GM23338 (cell line): ENCODE measurements at regions not wholly inside any gene's neighbourhood (a gene's known extent, or its start where the extent isn't known, plus 50 kb on each side); places are given as distances from the start of the nearest gene placed in this dataset.

ENCODE experiments used
- ATAC-seq: fragments of 200-7000 bp; cut with Tn5 transposase; 3 replicates; pipeline ENCODE4 v1.9.1; 2020
- DNase-seq: peaks from one replicate; pipeline ENCODE4 v3.0.0-alpha.2; 2015; ENCODE audit warnings: low spot score
- H2AFZ ChIP-seq: fragments of 200-600 bp; sonication (generic); 2 replicates; pipeline ENCODE4 v1.8.0; 2016; ENCODE audit warnings: antibody characterized with exemption, mild to moderate bottlenecking, moderate library complexity
- H3F3A ChIP-seq: fragments of 200-600 bp; sonication (generic); replicated peaks from 2 replicates; pipeline ENCODE4 v1.8.0; 2017; ENCODE audit warnings: antibody characterized with exemption, mixed run types, low read depth
- H3K27ac ChIP-seq: fragments of 200-600 bp; sonication (generic); 2 replicates; pipeline ENCODE4 v1.6.1; 2016; ENCODE audit warnings: low read depth
- H3K27me3 ChIP-seq: fragments of 200-600 bp; sonication (generic); 2 replicates; pipeline ENCODE4 v1.8.0; 2016; ENCODE audit warnings: mild to moderate bottlenecking, mixed run types, moderate library complexity; ENCODE audit not compliant: insufficient read depth
- H3K36me3 ChIP-seq: fragments of 200-600 bp; sonication (generic); 2 replicates; pipeline ENCODE4 v1.8.0; 2016; ENCODE audit warnings: mild to moderate bottlenecking; ENCODE audit not compliant: insufficient read depth
- H3K4me1 ChIP-seq: fragments of 200-600 bp; sonication (generic); 2 replicates; pipeline ENCODE4 v1.8.0; 2016; ENCODE audit warnings: mild to moderate bottlenecking, moderate library complexity; ENCODE audit not compliant: insufficient read depth
- H3K4me2 ChIP-seq: fragments of 200-600 bp; sonication (generic); 2 replicates; pipeline ENCODE4 v1.7.1; 2017; ENCODE audit warnings: mixed run types
- H3K4me3 ChIP-seq: fragments of 200-600 bp; sonication (generic); 2 replicates; pipeline ENCODE4 v1.6.1; 2016; ENCODE audit warnings: mixed run types
- H3K79me2 ChIP-seq: fragments of 200-600 bp; sonication (generic); replicated peaks from 2 replicates; pipeline ENCODE4 v1.8.0; 2017; ENCODE audit warnings: mild to moderate bottlenecking; ENCODE audit not compliant: insufficient read depth
- H3K9me2 ChIP-seq: fragments of 200-600 bp; sonication (generic); 2 replicates; pipeline ENCODE4 v1.8.0; 2017; ENCODE audit not compliant: insufficient read depth
- H4K20me1 ChIP-seq: fragments of 200-600 bp; sonication (generic); replicated peaks from 2 replicates; pipeline ENCODE4 v1.8.0; 2017; ENCODE audit warnings: mild to moderate bottlenecking; ENCODE audit not compliant: insufficient read depth
- H3K27ac Mint-ChIP-seq: 2 replicates; pipeline ENCODE4 v1.8.0; 2020; ENCODE audit warnings: inconsistent platforms, mild to moderate bottlenecking, moderate library complexity, mixed read lengths
- H3K27me3 Mint-ChIP-seq: 3 replicates; pipeline ENCODE4 v1.8.0; 2022; ENCODE audit warnings: low read depth, mild to moderate bottlenecking, moderate library complexity, mixed read lengths, inconsistent platforms; ENCODE audit not compliant: insufficient read depth, poor library complexity
- H3K36me3 Mint-ChIP-seq: 3 replicates; pipeline ENCODE4 v1.8.0; 2021; ENCODE audit warnings: low read depth, mild to moderate bottlenecking, inconsistent platforms, moderate library complexity, mixed read lengths
- H3K4me1 Mint-ChIP-seq: 3 replicates; pipeline ENCODE4 v1.8.0; 2020; ENCODE audit warnings: mild to moderate bottlenecking, inconsistent platforms, mixed read lengths
- H3K4me3 Mint-ChIP-seq: 3 replicates; pipeline ENCODE4 v1.8.0; 2021; ENCODE audit warnings: moderate library complexity, mild to moderate bottlenecking, inconsistent platforms, mixed read lengths
- H3K9me3 Mint-ChIP-seq: 3 replicates; pipeline ENCODE4 v1.8.0; 2020; ENCODE audit warnings: moderate library complexity, mild to moderate bottlenecking, inconsistent platforms, mixed read lengths
- CREB1 ChIP-seq: fragments of 250-450 bp; sonication (Bioruptor Pico); IDR thresholded peaks from 2 replicates; pipeline ENCODE4 v1.5.0; 2020; ENCODE audit warnings: low read depth, mild to moderate bottlenecking, moderate library complexity
- CTCF ChIP-seq, 2 experiments: fragments of 200-600 bp in 1 of 2; sonication (generic) in 1 of 2; conservative IDR thresholded peaks; 2 replicates each; pipeline versions ENCODE4 v1.5.1 to v1.6.1; 2016 to 2017; ENCODE audit warnings: antibody characterized with exemption in 2 of 2, low read depth in 2 of 2, mild to moderate bottlenecking in 2 of 2, moderate library complexity in 1 of 2
- EZH2phosphoT487 ChIP-seq: fragments of 200-600 bp; sonication (generic); IDR thresholded peaks from one replicate; pipeline ENCODE4 v1.8.1; 2018; ENCODE audit warnings: antibody characterized with exemption; ENCODE audit not compliant: unreplicated experiment
- JUNB ChIP-seq: IDR thresholded peaks from one replicate; pipeline ENCODE4 v1.6.1; 2016; ENCODE audit warnings: antibody characterized with exemption; ENCODE audit not compliant: unreplicated experiment
- NANOG ChIP-seq: IDR thresholded peaks from 2 replicates; pipeline ENCODE4 v1.6.1; 2016; ENCODE audit warnings: antibody characterized with exemption, borderline replicate concordance
- POLR2AphosphoS5 ChIP-seq: IDR thresholded peaks from 2 replicates; pipeline ENCODE4 v1.6.1; 2016; ENCODE audit warnings: antibody characterized with exemption, low read depth
- REST ChIP-seq: IDR thresholded peaks from one replicate; pipeline ENCODE4 v1.6.1; 2018; ENCODE audit warnings: antibody characterized with exemption; ENCODE audit not compliant: unreplicated experiment
- ZNF114 ChIP-seq: fragments of 250-450 bp; sonication (Bioruptor Pico); IDR thresholded peaks from 2 replicates; pipeline ENCODE4 v1.5.0; 2020; ENCODE audit warnings: mild to moderate bottlenecking, moderate library complexity
- ZNF331 ChIP-seq: fragments of 250-450 bp; sonication (Bioruptor Pico); IDR thresholded peaks from 2 replicates; pipeline ENCODE4 v1.5.0; 2020; ENCODE audit warnings: low read depth, mild to moderate bottlenecking, moderate library complexity
- TF ChIP-seq, protein P1 (sequence below): IDR thresholded peaks from 2 replicates; pipeline ENCODE4 v1.6.1; 2016; ENCODE audit warnings: antibody characterized with exemption

GRCh38 chr3:152157337-152157736, 111.4 kb upstream of the MBNL1 start (continued):
- TF ChIP-seq, protein P1, sequence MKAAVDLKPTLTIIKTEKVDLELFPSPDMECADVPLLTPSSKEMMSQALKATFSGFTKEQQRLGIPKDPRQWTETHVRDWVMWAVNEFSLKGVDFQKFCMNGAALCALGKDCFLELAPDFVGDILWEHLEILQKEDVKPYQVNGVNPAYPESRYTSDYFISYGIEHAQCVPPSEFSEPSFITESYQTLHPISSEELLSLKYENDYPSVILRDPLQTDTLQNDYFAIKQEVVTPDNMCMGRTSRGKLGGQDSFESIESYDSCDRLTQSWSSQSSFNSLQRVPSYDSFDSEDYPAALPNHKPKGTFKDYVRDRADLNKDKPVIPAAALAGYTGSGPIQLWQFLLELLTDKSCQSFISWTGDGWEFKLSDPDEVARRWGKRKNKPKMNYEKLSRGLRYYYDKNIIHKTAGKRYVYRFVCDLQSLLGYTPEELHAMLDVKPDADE: no peak
- no peak for TF ChIP-seq REST
- TF ChIP-seq JUNB: no peak
- no peak for TF ChIP-seq EZH2phosphoT487
- TF ChIP-seq POLR2AphosphoS5: no peak
- TF ChIP-seq NANOG: no peak
- no peak for TF ChIP-seq CREB1 (CRISPR knock-in tag)
- TF ChIP-seq ZNF331 (CRISPR knock-in tag): no peak
- no peak for TF ChIP-seq CTCF (conservative IDR thresholded peaks at IDR 0.05; ENCODE audit: low read depth in 2 of 2)

DNA sequence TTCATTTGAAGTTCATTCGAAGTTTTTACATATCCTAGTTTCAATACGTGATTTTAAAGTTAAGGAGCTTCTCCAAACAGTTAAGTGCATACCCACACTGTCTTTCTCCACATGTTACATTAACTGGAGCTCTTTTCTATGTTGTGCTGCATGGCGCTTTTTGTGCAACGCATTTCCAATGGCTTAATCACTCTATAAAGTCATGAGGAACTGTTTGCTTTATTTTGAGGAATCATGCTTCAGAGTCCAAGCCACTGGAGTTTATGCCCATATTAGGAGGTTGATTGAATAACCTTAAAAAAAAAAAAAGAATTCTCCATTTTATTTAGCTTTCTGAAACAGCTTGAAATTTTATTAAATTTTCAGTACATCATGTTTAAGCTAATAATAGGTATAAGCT, 109.4 kb upstream of the MBNL1 start:
- Histone ChIP-seq H3K27ac (no peak overlapping the region), H3F3A (no peaks in the 10 kb centered on the region), H3K4me3 (no peak overlapping the region), H3K4me1 (no peaks in the 10 kb centered on the region), H3K79me2 (no peaks in the 10 kb centered on the region), H3K9me2 (no peaks in the 10 kb centered on the region), H4K20me1 (no peaks in the 10 kb centered on the region), H3K27me3 (no peaks in the 10 kb centered on the region), H3K4me2 (no peak overlapping the region), H2AFZ (no peak overlapping the region), H3K36me3 (no peaks in the 10 kb centered on the region)
- DNase-seq (no peak), ATAC-seq (no peak)
- no peak overlapping the region for H3K27ac Mint-ChIP-seq
- H3K9me3 Mint-ChIP-seq: no peaks in the 10 kb centered on the region; the same call in 2 of the 3 replicates
- no peak overlapping the region for H3K4me3 Mint-ChIP-seq
- peaks cover 1% of the 10 kb centered on the region for H3K27me3 Mint-ChIP-seq
- no peaks in the 10 kb centered on the region for H3K4me1 Mint-ChIP-seq
- TF ChIP-seq NANOG (no peak), ZNF114 (CRISPR knock-in tag) (no peak), CTCF (conservative IDR thresholded peaks at IDR 0.05; ENCODE audit: low read depth in 2 of 2) (no peak)
- no peaks in the 10 kb centered on the region for H3K36me3 Mint-ChIP-seq
